ENCODE measurements at regions not wholly inside any gene's neighbourhood (a gene's known extent, or its start where the extent isn't known, plus 50 kb on each side); places are given as distances from the start of the nearest gene placed in this dataset.

DNA sequence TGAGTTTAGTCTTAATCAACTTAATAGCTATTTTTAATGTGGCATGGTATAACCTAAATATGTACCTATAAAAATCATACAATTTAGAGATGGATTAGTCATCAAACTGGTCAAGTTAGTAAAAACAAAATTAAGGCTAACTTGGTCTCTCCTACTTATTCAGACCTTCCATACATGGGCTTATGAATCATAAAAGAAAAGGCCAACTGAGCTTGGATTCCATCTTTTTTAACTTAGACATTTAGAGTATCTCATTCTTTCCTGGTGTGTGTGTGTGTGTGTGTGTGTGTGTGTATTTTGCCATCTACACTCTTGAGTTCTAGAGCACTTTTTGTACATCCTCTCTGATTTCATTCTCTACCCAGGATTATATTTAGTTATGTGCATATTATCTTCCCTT lies 637.5 kb downstream of the PLCL1 start:
- TF ChIP-seq RAD21 (IDR thresholded peaks at IDR 0.05; ENCODE audit: low read depth) (no peak), EP300 (IDR thresholded peaks at IDR 0.05; ENCODE audit: borderline replicate concordance) (no peak), TCF12 (IDR thresholded peaks at IDR 0.05; ENCODE audit: low read depth) (no peak)
- TF ChIP-seq, protein P1, sequence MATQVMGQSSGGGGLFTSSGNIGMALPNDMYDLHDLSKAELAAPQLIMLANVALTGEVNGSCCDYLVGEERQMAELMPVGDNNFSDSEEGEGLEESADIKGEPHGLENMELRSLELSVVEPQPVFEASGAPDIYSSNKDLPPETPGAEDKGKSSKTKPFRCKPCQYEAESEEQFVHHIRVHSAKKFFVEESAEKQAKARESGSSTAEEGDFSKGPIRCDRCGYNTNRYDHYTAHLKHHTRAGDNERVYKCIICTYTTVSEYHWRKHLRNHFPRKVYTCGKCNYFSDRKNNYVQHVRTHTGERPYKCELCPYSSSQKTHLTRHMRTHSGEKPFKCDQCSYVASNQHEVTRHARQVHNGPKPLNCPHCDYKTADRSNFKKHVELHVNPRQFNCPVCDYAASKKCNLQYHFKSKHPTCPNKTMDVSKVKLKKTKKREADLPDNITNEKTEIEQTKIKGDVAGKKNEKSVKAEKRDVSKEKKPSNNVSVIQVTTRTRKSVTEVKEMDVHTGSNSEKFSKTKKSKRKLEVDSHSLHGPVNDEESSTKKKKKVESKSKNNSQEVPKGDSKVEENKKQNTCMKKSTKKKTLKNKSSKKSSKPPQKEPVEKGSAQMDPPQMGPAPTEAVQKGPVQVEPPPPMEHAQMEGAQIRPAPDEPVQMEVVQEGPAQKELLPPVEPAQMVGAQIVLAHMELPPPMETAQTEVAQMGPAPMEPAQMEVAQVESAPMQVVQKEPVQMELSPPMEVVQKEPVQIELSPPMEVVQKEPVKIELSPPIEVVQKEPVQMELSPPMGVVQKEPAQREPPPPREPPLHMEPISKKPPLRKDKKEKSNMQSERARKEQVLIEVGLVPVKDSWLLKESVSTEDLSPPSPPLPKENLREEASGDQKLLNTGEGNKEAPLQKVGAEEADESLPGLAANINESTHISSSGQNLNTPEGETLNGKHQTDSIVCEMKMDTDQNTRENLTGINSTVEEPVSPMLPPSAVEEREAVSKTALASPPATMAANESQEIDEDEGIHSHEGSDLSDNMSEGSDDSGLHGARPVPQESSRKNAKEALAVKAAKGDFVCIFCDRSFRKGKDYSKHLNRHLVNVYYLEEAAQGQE (IDR thresholded peaks at IDR 0.05; ENCODE audit: low read depth), result no peak

Data from Ishikawa (cell line).